ENCODE measurements at regions not wholly inside any gene's neighbourhood (a gene's known extent, or its start where the extent isn't known, plus 50 kb on each side); places are given as distances from the start of the nearest gene placed in this dataset.

DNA sequence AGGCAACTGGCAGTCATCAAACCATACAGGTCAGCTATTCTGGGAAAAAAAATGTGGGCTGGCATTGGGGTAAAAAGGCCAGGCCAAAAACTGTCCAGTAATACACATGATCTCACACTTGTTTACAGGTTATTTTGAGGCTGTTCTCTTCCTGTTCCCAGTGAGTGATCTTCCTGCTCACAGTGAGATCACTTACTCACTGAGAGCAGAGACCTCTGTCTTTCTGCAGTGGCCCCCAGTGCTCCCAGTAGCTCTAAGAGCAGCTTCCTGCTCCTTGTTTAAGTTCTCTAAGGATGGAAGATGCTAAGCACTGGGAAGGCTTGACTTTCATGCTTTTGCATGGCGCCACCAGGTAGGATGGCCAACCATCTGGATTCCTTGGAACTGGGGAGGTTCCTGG lies 93.5 kb upstream of the KIAA1217 start:
- TF ChIP-seq CTCF (IDR thresholded peaks at IDR 0.05; ENCODE audit: poor library complexity, severe bottlenecking) (no peak), POLR2AphosphoS5 (IDR thresholded peaks at IDR 0.05) (no peak), EP300 (conservative IDR thresholded peaks at IDR 0.05; ENCODE audit: poor library complexity, severe bottlenecking) (no peak), RAD21 (conservative IDR thresholded peaks at IDR 0.05) (no peak)
- TF ChIP-seq, protein P1, sequence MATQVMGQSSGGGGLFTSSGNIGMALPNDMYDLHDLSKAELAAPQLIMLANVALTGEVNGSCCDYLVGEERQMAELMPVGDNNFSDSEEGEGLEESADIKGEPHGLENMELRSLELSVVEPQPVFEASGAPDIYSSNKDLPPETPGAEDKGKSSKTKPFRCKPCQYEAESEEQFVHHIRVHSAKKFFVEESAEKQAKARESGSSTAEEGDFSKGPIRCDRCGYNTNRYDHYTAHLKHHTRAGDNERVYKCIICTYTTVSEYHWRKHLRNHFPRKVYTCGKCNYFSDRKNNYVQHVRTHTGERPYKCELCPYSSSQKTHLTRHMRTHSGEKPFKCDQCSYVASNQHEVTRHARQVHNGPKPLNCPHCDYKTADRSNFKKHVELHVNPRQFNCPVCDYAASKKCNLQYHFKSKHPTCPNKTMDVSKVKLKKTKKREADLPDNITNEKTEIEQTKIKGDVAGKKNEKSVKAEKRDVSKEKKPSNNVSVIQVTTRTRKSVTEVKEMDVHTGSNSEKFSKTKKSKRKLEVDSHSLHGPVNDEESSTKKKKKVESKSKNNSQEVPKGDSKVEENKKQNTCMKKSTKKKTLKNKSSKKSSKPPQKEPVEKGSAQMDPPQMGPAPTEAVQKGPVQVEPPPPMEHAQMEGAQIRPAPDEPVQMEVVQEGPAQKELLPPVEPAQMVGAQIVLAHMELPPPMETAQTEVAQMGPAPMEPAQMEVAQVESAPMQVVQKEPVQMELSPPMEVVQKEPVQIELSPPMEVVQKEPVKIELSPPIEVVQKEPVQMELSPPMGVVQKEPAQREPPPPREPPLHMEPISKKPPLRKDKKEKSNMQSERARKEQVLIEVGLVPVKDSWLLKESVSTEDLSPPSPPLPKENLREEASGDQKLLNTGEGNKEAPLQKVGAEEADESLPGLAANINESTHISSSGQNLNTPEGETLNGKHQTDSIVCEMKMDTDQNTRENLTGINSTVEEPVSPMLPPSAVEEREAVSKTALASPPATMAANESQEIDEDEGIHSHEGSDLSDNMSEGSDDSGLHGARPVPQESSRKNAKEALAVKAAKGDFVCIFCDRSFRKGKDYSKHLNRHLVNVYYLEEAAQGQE (IDR thresholded peaks at IDR 0.05; ENCODE audit: borderline replicate concordance): no peak

Data from neural cell (in vitro differentiated cells).